SK-N-SH treated with all-trans-retinoic acid at 6 μM for 48 hours (cell line): ENCODE measurements at regions not wholly inside any gene's neighbourhood (a gene's known extent, or its start where the extent isn't known, plus 50 kb on each side); places are given as distances from the start of the nearest gene placed in this dataset.

Experiments used
- ARNTL ChIP-seq: fragments of 450-650 bp; formaldehyde crosslinking; IDR thresholded peaks from 2 replicates; pipeline ENCODE4 v1.5.0; 2020; ENCODE audit warnings: low read depth, mild to moderate bottlenecking, moderate library complexity, borderline replicate concordance
- BACH2 ChIP-seq: fragments of 250-450 bp; sonication (Bioruptor Pico); IDR thresholded peaks from 2 replicates; pipeline ENCODE4 v1.9.0; 2021; ENCODE audit warnings: mild to moderate bottlenecking, borderline replicate concordance
- CSDC2 ChIP-seq: fragments of 250-450 bp; sonication (Bioruptor Pico); IDR thresholded peaks from 2 replicates; pipeline ENCODE4 v1.5.0; 2020; ENCODE audit warnings: mild to moderate bottlenecking, moderate library complexity
- ISL1 ChIP-seq: fragments of 250-450 bp; sonication (Bioruptor Pico); IDR thresholded peaks from 2 replicates; pipeline ENCODE4 v2.1.2; 2022; ENCODE audit warnings: mild to moderate bottlenecking, moderate library complexity
- POU6F1 ChIP-seq: fragments of 250-450 bp; sonication (Bioruptor Pico); IDR thresholded peaks from 2 replicates; pipeline ENCODE4 v1.8.0; 2021; ENCODE audit warnings: low read depth, mild to moderate bottlenecking, moderate library complexity, borderline replicate concordance
- RARB ChIP-seq: fragments of 250-450 bp; sonication (Bioruptor Pico); IDR thresholded peaks from 2 replicates; pipeline ENCODE4 v1.8.0; 2021; ENCODE audit warnings: mild to moderate bottlenecking, moderate library complexity
- TOX ChIP-seq: fragments of 250-450 bp; sonication (Bioruptor Pico); IDR thresholded peaks from 2 replicates; pipeline ENCODE4 v1.8.0; 2021; ENCODE audit warnings: mild to moderate bottlenecking, moderate library complexity, borderline replicate concordance
- TSHZ2 ChIP-seq: fragments of 250-450 bp; sonication (Bioruptor Pico); IDR thresholded peaks from 2 replicates; pipeline ENCODE4 v1.5.0; 2020; ENCODE audit warnings: mild to moderate bottlenecking, moderate library complexity
- ZC3H10 ChIP-seq: fragments of 250-450 bp; sonication (Bioruptor Pico); IDR thresholded peaks from 2 replicates; pipeline ENCODE4 v1.5.1; 2021; ENCODE audit warnings: mild to moderate bottlenecking, moderate library complexity
- ZFP3 ChIP-seq: fragments of 250-450 bp; sonication (Bioruptor Pico); IDR thresholded peaks from 2 replicates; pipeline ENCODE4 v1.5.0; 2020; ENCODE audit warnings: mild to moderate bottlenecking, moderate library complexity
- ZNF70 ChIP-seq: fragments of 450-650 bp; formaldehyde crosslinking; IDR thresholded peaks from 2 replicates; pipeline ENCODE4 v1.5.0; 2020; ENCODE audit warnings: mild to moderate bottlenecking, moderate library complexity
- ZNF8 ChIP-seq: fragments of 450-650 bp; formaldehyde crosslinking; IDR thresholded peaks from 2 replicates; pipeline ENCODE4 v1.5.0; 2020; ENCODE audit warnings: mild to moderate bottlenecking, moderate library complexity
- TF ChIP-seq, protein P1 (sequence below): fragments of 250-450 bp; sonication (Bioruptor Pico); IDR thresholded peaks from 2 replicates; pipeline ENCODE4 v1.5.1; 2020; ENCODE audit warnings: low read depth, mild to moderate bottlenecking, moderate library complexity

GRCh38 chr10:91127341-91128082 is 93.0 kb upstream of the PCGF5 start:
- TF ChIP-seq POU6F1 (CRISPR knock-in tag) = no peak
- TF ChIP-seq ZFP3 (CRISPR knock-in tag) = no peak
- TF ChIP-seq CSDC2 = no peak
- no peak for TF ChIP-seq ZNF70 (CRISPR knock-in tag)
- TF ChIP-seq BACH2 (CRISPR knock-in tag) = no peak
- no peak for TF ChIP-seq ZNF8 (CRISPR knock-in tag)
- TF ChIP-seq ZC3H10 (CRISPR knock-in tag) = no peak
- no peak for TF ChIP-seq ARNTL (CRISPR knock-in tag)
- TF ChIP-seq RARB (CRISPR knock-in tag) = no peak
- no peak for TF ChIP-seq ISL1 (CRISPR knock-in tag)
- no peak for TF ChIP-seq TSHZ2
- no peak for TF ChIP-seq TOX (CRISPR knock-in tag)
- TF ChIP-seq, protein P1, sequence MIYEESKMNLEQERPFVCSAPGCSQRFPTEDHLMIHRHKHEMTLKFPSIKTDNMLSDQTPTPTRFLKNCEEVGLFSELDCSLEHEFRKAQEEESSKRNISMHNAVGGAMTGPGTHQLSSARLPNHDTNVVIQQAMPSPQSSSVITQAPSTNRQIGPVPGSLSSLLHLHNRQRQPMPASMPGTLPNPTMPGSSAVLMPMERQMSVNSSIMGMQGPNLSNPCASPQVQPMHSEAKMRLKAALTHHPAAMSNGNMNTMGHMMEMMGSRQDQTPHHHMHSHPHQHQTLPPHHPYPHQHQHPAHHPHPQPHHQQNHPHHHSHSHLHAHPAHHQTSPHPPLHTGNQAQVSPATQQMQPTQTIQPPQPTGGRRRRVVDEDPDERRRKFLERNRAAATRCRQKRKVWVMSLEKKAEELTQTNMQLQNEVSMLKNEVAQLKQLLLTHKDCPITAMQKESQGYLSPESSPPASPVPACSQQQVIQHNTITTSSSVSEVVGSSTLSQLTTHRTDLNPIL (CRISPR knock-in tag) = no peak
